CD4-positive, alpha-beta T cell (primary cell): ENCODE measurements at regions not wholly inside any gene's neighbourhood (a gene's known extent, or its start where the extent isn't known, plus 50 kb on each side); places are given as distances from the start of the nearest gene placed in this dataset.

Experiments
- ATAC-seq: fragments of 200-7000 bp; cut with Tn5 transposase; one replicate; pipeline ENCODE4 v1.10.0; 2022; ENCODE audit warnings: mild to moderate bottlenecking; ENCODE audit not compliant: poor library complexity
- CTCF ChIA-PET: fragments of 350-600 bp; sonication (Branson Sonifier 250); formaldehyde crosslinking; loops from one replicate; lab custom pipeline; 2021; ENCODE audit warnings: antibody characterized with exemption, inconsistent platforms; lab: Charles Lee
- POLR2A ChIA-PET: fragments of 350-600 bp; sonication (Branson Sonifier 250); formaldehyde crosslinking; loops from one replicate; lab custom pipeline; 2021; ENCODE audit warnings: antibody characterized with exemption, inconsistent platforms; lab: Charles Lee
- DNase-seq, 14 experiments: peaks; one replicate each; pipeline ENCODE4 v3.0.0-alpha.2; 2013 to 2020; ENCODE audit warnings: mixed read lengths in 2 of 14
- H3K27ac ChIP-seq, 2 donors: one replicate each; pipeline versions ENCODE4 v1.5.1 to v1.7.0; 2013; ENCODE audit warnings: low read length in 2 of 2, low read depth in 1 of 2, mild to moderate bottlenecking in 1 of 2
- H3K27me3 ChIP-seq, 2 experiments: 1 replicate in 1 of 2; 2 replicates in 1 of 2; pipeline versions ENCODE4 v1.6.1 to v1.7.0; 2013; ENCODE audit warnings: low read length in 2 of 2, control low read depth in 1 of 2, mild to moderate bottlenecking in 1 of 2, moderate library complexity in 1 of 2; ENCODE audit not compliant: insufficient read depth in 2 of 2, control insufficient read depth in 1 of 2
- H3K36me3 ChIP-seq: one replicate; pipeline ENCODE4 v1.6.1; 2013; ENCODE audit warnings: low read length, control low read depth; ENCODE audit not compliant: insufficient read depth
- H3K4me1 ChIP-seq: one replicate; pipeline ENCODE4 v1.6.1; 2013; ENCODE audit warnings: low read length, control low read depth; ENCODE audit not compliant: insufficient read depth
- H3K4me3 ChIP-seq: one replicate; pipeline ENCODE4 v1.5.1; 2013; ENCODE audit warnings: mild to moderate bottlenecking, low read length, moderate library complexity
- H3K9me3 ChIP-seq, 2 experiments: 1 replicate in 1 of 2; 2 replicates in 1 of 2; pipeline versions ENCODE4 v1.6.1 to v1.7.0; 2013; ENCODE audit warnings: low read length in 2 of 2, mild to moderate bottlenecking in 2 of 2, control low read depth in 1 of 2, moderate library complexity in 1 of 2; ENCODE audit not compliant: control insufficient read depth in 1 of 2, insufficient read depth in 1 of 2
- H3K27ac Mint-ChIP-seq: one replicate; pipeline ENCODE4 v1.8.0; 2020; ENCODE audit warnings: mixed read lengths
- H3K27me3 Mint-ChIP-seq: one replicate; pipeline ENCODE4 v1.8.0; 2021; ENCODE audit warnings: mixed read lengths
- H3K36me3 Mint-ChIP-seq: one replicate; pipeline ENCODE4 v1.8.0; 2021; ENCODE audit warnings: low read depth, mixed read lengths
- H3K4me1 Mint-ChIP-seq: one replicate; pipeline ENCODE4 v1.8.0; 2021; ENCODE audit warnings: low read depth, mixed read lengths
- H3K4me3 Mint-ChIP-seq: one replicate; pipeline ENCODE4 v1.8.0; 2020; ENCODE audit warnings: mild to moderate bottlenecking, mixed read lengths
- H3K9me3 Mint-ChIP-seq: one replicate; pipeline ENCODE4 v1.8.0; 2020; ENCODE audit warnings: mixed read lengths
- intact Hi-C, 2 experiments: fragments of 100-400 bp; cut with DNase I in 1 of 2; cut with micrococcal nuclease in 1 of 2; formaldehyde crosslinking; loops; one replicate each; pipeline versions ENCODE4 v1.15.1 to v1.9.0; 2023 to 2025; cut with DNase I, micrococcal nuclease
- TF ChIP-seq, protein P1 (sequence below): fragments of 200-600 bp; IDR thresholded peaks from one replicate; pipeline ENCODE4 v1.8.0; 2022; ENCODE audit warnings: antibody characterized with exemption, mild to moderate bottlenecking

DNA sequence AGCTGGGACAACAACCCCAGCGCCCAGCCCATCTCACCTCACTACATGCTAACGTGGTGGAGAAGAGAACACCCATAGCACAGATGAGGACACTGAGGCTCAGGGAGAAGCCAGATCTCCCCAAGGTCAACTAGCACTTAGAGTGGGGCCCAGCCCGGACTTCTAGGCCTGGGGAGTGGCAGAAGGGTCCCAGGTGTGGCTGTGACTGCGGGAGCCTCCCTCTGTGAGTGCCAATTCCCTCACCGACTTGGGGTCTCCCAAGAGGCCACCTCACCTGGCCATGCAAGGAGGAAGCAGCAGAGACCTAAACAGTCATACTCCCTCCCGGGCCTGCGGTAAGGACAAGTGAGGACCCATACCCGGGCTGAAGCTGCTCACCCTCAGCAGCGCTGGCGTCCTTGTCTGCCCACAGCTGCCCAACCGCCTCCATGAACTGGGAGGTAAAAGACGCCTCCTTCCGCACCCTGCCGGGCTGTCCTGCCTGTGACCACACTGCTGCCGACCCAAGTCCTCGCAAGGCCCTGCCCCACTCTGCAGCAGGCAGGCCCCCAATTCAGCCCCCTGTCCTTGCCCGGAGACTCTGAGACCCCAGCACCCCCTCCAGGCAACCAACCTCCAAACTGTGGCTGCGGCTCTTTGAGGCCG, 93.2 kb upstream of the RTL6 start:
- peaks cover 12 to 19% of the 10 kb centered on the region in 2 experiments for H3K27me3 ChIP-seq
- no peaks in the 10 kb centered on the region for H3K9me3 ChIP-seq
- H3K4me1 ChIP-seq: peaks cover 12% of the 10 kb centered on the region
- H3K36me3 ChIP-seq: no peaks in the 10 kb centered on the region
- H3K4me1 Mint-ChIP-seq: peaks cover 5% of the 10 kb centered on the region
- ATAC-seq (no peak), DNase-seq (no peak)
- intact Hi-C loops: no loop called here
- H3K9me3 Mint-ChIP-seq: no peaks in the 10 kb centered on the region
- H3K27ac Mint-ChIP-seq: no peak overlapping the region
- no peak overlapping the region for H3K4me3 Mint-ChIP-seq
- peaks cover 57% of the 10 kb centered on the region for H3K27me3 Mint-ChIP-seq
- ChIA-PET POLR2A (no interaction called here), CTCF (no interaction called here)
- TF ChIP-seq, protein P1, sequence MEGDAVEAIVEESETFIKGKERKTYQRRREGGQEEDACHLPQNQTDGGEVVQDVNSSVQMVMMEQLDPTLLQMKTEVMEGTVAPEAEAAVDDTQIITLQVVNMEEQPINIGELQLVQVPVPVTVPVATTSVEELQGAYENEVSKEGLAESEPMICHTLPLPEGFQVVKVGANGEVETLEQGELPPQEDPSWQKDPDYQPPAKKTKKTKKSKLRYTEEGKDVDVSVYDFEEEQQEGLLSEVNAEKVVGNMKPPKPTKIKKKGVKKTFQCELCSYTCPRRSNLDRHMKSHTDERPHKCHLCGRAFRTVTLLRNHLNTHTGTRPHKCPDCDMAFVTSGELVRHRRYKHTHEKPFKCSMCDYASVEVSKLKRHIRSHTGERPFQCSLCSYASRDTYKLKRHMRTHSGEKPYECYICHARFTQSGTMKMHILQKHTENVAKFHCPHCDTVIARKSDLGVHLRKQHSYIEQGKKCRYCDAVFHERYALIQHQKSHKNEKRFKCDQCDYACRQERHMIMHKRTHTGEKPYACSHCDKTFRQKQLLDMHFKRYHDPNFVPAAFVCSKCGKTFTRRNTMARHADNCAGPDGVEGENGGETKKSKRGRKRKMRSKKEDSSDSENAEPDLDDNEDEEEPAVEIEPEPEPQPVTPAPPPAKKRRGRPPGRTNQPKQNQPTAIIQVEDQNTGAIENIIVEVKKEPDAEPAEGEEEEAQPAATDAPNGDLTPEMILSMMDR: no peak
- no peak overlapping the region for H3K27ac ChIP-seq
- no peaks in the 10 kb centered on the region for H3K36me3 Mint-ChIP-seq
- H3K4me3 ChIP-seq: no peak overlapping the region

DNA sequence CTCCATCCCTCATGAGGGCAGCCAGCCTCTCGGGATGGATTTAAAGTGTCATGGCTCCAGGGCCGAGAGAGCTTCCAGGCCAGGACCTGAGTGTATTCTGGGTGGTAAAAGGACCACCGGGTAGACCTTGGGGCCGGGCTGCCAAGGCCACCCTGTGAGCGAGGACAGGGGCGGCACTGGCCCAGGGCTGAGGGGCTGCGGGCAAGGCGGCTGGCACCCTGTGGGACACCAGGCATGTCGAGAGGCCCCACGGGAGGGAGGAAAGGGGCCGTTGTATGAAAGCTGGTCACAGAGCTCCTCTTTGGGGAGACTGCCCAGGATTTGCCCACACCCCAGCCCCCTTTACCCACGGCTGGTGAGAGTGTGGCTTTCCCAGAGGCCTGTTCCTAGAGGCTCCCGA, 92.3 kb upstream of the RTL6 start:
- ATAC-seq (no peak), DNase-seq (no peak)
- Histone ChIP-seq H3K27me3 (peaks cover 11 to 25% of the 10 kb centered on the region in 2 experiments), H3K4me1 (peaks cover 12% of the 10 kb centered on the region), H3K27ac (no peak overlapping the region), H3K9me3 (no peaks in the 10 kb centered on the region), H3K36me3 (no peaks in the 10 kb centered on the region), H3K4me3 (no peak overlapping the region)
- TF ChIP-seq, protein P1: no peak
- Mint-ChIP-seq H3K27ac (no peak overlapping the region), H3K36me3 (no peaks in the 10 kb centered on the region), H3K4me1 (peaks cover 5% of the 10 kb centered on the region), H3K4me3 (no peak overlapping the region), H3K9me3 (no peaks in the 10 kb centered on the region), H3K27me3 (peaks cover 53% of the 10 kb centered on the region)
- ChIA-PET POLR2A (no interaction called here), CTCF (interaction anchor here (0.6 kb wide), 1 partner anchor 17 kb away, joined by 3 read pairs; no protein-coding TSS in a partner anchor)
- intact Hi-C loops: no loop called here

DNA sequence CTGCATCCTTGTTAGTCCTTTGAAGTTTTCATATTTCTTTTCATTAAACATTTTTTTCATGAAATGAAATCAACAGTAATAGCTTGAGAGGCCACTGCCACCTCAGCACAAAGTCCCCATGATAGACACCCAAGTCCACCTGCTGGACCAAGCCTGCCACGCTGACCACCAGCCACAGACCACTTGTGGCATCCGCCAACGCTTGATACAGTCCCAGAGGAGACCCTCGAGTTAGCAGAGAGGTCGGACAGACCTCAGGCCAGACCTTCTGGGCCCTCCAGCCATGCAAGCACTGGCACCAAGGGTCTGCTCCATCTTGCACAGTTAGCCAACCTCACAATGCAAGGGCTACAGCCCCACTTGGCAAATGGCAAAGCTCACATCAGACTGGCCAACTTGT, 91.8 kb upstream of the RTL6 start:
- no peak overlapping the region for H3K27ac ChIP-seq
- ChIA-PET CTCF (interaction anchor here (0.6 kb wide), 1 partner anchor 16 kb away, joined by 3 read pairs; no protein-coding TSS in a partner anchor), POLR2A (no interaction called here)
- no peak overlapping the region for H3K4me3 ChIP-seq
- intact Hi-C loops: loop anchor here in 1 of 2 experiments (10.0 kb wide), 1 partner anchor 445 kb away; no protein-coding TSS in a partner anchor
- no peak overlapping the region for H3K27ac Mint-ChIP-seq
- H3K27me3 Mint-ChIP-seq: peaks cover 53% of the 10 kb centered on the region
- H3K9me3 ChIP-seq: no peaks in the 10 kb centered on the region
- no peaks in the 10 kb centered on the region for H3K36me3 Mint-ChIP-seq
- H3K36me3 ChIP-seq: no peaks in the 10 kb centered on the region
- no peak for DNase-seq
- no peak overlapping the region for H3K4me3 Mint-ChIP-seq
- no peak for ATAC-seq
- H3K4me1 Mint-ChIP-seq: peaks cover 5% of the 10 kb centered on the region
- no peaks in the 10 kb centered on the region for H3K9me3 Mint-ChIP-seq
- TF ChIP-seq, protein P1: no peak
- peaks cover 12% of the 10 kb centered on the region for H3K4me1 ChIP-seq
- H3K27me3 ChIP-seq: peaks cover 7 to 23% of the 10 kb centered on the region in 2 experiments
